ENCODE measurements at regions not wholly inside any gene's neighbourhood (a gene's known extent, or its start where the extent isn't known, plus 50 kb on each side); places are given as distances from the start of the nearest gene placed in this dataset.

GRCh38 chr1:187396226-187396625, 567.5 kb downstream of the PLA2G4A start:
- H3K36me3 ChIP-seq (ENCODE audit: insufficient read depth), result no peaks in the 10 kb centered on the region
- no peaks in the 10 kb centered on the region for H3F3A ChIP-seq (replicated peaks; ENCODE audit: low read depth)
- H3K4me3 ChIP-seq, result no peak overlapping the region
- TF ChIP-seq ZNF331 (CRISPR knock-in tag; IDR thresholded peaks at IDR 0.05; ENCODE audit: low read depth) (no peak), CTCF (conservative IDR thresholded peaks at IDR 0.05; ENCODE audit: low read depth in 2 of 2) (peak in 1 of 2 experiments; percentile 39; a peak in 2 of 4 replicates)
- no peaks in the 10 kb centered on the region for H3K27me3 ChIP-seq (ENCODE audit: insufficient read depth)
- peak overlapping the region; percentile 83 for H3K27ac Mint-ChIP-seq
- H3K9me3 Mint-ChIP-seq, result peaks cover 6% of the 10 kb centered on the region; the same call in 2 of the 3 replicates
- ATAC-seq, result peak; percentile 58
- DNase-seq (ENCODE audit: low spot score), result peak; percentile 29
- no peak overlapping the region for H3K4me3 Mint-ChIP-seq
- 0 out of 2 replicates have a peak, but pooled peaks cover 6% of the 10 kb centered on the region for H3K4me1 ChIP-seq (ENCODE audit: insufficient read depth)
- no peaks in the 10 kb centered on the region; the same call in 2 of the 3 replicates for H3K36me3 Mint-ChIP-seq (ENCODE audit: low read depth)
- H2AFZ ChIP-seq, result peak overlapping the region; percentile 97
- no peak overlapping the region for H3K4me2 ChIP-seq
- H3K4me1 Mint-ChIP-seq, result peaks cover 15% of the 10 kb centered on the region
- H3K9me2 ChIP-seq (ENCODE audit: insufficient read depth), result no peaks in the 10 kb centered on the region
- no peak overlapping the region for H3K27ac ChIP-seq (ENCODE audit: low read depth)
- H3K27me3 Mint-ChIP-seq (ENCODE audit: insufficient read depth, low read depth, poor library complexity), result peaks cover 3% of the 10 kb centered on the region
- H3K79me2 ChIP-seq (replicated peaks; ENCODE audit: insufficient read depth), result no peaks in the 10 kb centered on the region
- H4K20me1 ChIP-seq (replicated peaks; ENCODE audit: insufficient read depth), result no peaks in the 10 kb centered on the region

GRCh38 chr1:187396929-187397796, 568.4 kb downstream of the PLA2G4A start:
- Mint-ChIP-seq H3K4me1 (peaks cover 15% of the 10 kb centered on the region), H3K4me3 (no peak overlapping the region), H3K36me3 (ENCODE audit: low read depth) (no peaks in the 10 kb centered on the region; the same call in 2 of the 3 replicates), H3K9me3 (peaks cover 6% of the 10 kb centered on the region; the same call in 2 of the 3 replicates), H3K27ac (peak overlapping the region; percentile 83; the same call in 1 of the 2 replicates), H3K27me3 (ENCODE audit: insufficient read depth, low read depth, poor library complexity) (peaks cover 3% of the 10 kb centered on the region)
- H2AFZ ChIP-seq, result peak overlapping the region; percentile 97
- H3F3A ChIP-seq (replicated peaks; ENCODE audit: low read depth), result no peaks in the 10 kb centered on the region
- peak overlapping the region; percentile 55 for H3K4me2 ChIP-seq
- H3K27ac ChIP-seq (ENCODE audit: low read depth), result no peak overlapping the region
- H3K9me2 ChIP-seq (ENCODE audit: insufficient read depth), result no peaks in the 10 kb centered on the region
- H3K36me3 ChIP-seq (ENCODE audit: insufficient read depth), result no peaks in the 10 kb centered on the region
- ATAC-seq, result peak; percentile 77
- H3K4me3 ChIP-seq, result no peak overlapping the region
- no peaks in the 10 kb centered on the region for H3K79me2 ChIP-seq (replicated peaks; ENCODE audit: insufficient read depth)
- H3K27me3 ChIP-seq (ENCODE audit: insufficient read depth), result no peaks in the 10 kb centered on the region
- DNase-seq (ENCODE audit: low spot score), result peak; percentile 47
- H3K4me1 ChIP-seq (ENCODE audit: insufficient read depth), result 0 out of 2 replicates have a peak, but pooled peaks cover 5% of the 10 kb centered on the region
- H4K20me1 ChIP-seq (replicated peaks; ENCODE audit: insufficient read depth), result no peaks in the 10 kb centered on the region
- TF ChIP-seq ZNF114 (CRISPR knock-in tag; IDR thresholded peaks at IDR 0.05), result no peak
- TF ChIP-seq ZNF462 (CRISPR knock-in tag; IDR thresholded peaks at IDR 0.05), result no peak
- no peak for TF ChIP-seq JUNB (IDR thresholded peaks at IDR 0.05; ENCODE audit: unreplicated experiment)
- no peak for TF ChIP-seq STAT1 (IDR thresholded peaks at IDR 0.05; ENCODE audit: unreplicated experiment)
- no peak for TF ChIP-seq ETS1 (IDR thresholded peaks at IDR 0.05)
- TF ChIP-seq EZH2phosphoT487 (IDR thresholded peaks at IDR 0.05; ENCODE audit: unreplicated experiment), result no peak
- no peak for TF ChIP-seq POLR2AphosphoS5 (IDR thresholded peaks at IDR 0.05; ENCODE audit: low read depth)

Data from GM23338 (cell line).